Ovary (tissue), 7 donors: ENCODE measurements at regions not wholly inside any gene's neighbourhood (a gene's known extent, or its start where the extent isn't known, plus 50 kb on each side); places are given as distances from the start of the nearest gene placed in this dataset.
"Not testable (repeated sequence)": the region's sequence is repeated elsewhere in the genome, so short reads cannot be mapped to it uniquely, and the experiment has no call there.

Experiments used
- DNase-seq, 5 donors: peaks; one replicate each; pipeline ENCODE4 v3.0.0-alpha.2; 2019 to 2020
- H3K27ac ChIP-seq, 2 donors: fragments of 200-600 bp; one replicate each; pipeline versions ENCODE4 v1.5.1 to v1.8.0; 2019 to 2022
- H3K27me3 ChIP-seq: fragments of 200-600 bp; one replicate; pipeline ENCODE4 v1.8.0; 2022
- H3K36me3 ChIP-seq: fragments of 200-600 bp; sonication (generic); one replicate; pipeline ENCODE4 v1.5.1; 2019
- H3K4me1 ChIP-seq: one replicate; pipeline ENCODE4 v1.8.1; 2013; ENCODE audit warnings: mild to moderate bottlenecking, moderate library complexity; ENCODE audit not compliant: insufficient read depth
- H3K4me3 ChIP-seq: fragments of 200-600 bp; sonication (generic); one replicate; pipeline ENCODE4 v1.5.1; 2017
- H3K9me3 ChIP-seq, 2 donors: fragments of 200-600 bp in 1 of 2; sonication (generic) in 1 of 2; one replicate each; pipeline versions ENCODE4 v1.5.1 to v1.8.1; 2013 to 2019; ENCODE audit warnings: mild to moderate bottlenecking in 1 of 2, moderate library complexity in 1 of 2
- CTCF ChIP-seq, 3 donors: fragments of 450-650 bp in 2 of 3; fragments of 200-600 bp in 1 of 3; IDR thresholded peaks; one replicate each; pipeline versions ENCODE4 v1.5.1 to v1.8.0; 2016 to 2022; ENCODE audit warnings: antibody characterized with exemption in 3 of 3, mild to moderate bottlenecking in 1 of 3
- EP300 ChIP-seq: sonication (generic); formaldehyde crosslinking; IDR thresholded peaks from one replicate; pipeline ENCODE4 v1.6.1; 2017; ENCODE audit warnings: antibody characterized with exemption
- POLR2A ChIP-seq: fragments of 450-650 bp; IDR thresholded peaks from one replicate; pipeline ENCODE4 v1.6.1; 2017; ENCODE audit warnings: antibody characterized with exemption, mild to moderate bottlenecking, moderate library complexity
- WGBS, 3 donors: extraction: QIAGEN DNeasy Blood & Tissue Kit in 1 of 3; methylation state at CpG; one replicate each; pipeline versions ENCODE4 v1.1.5 to v1.1.7; 2013 to 2017; 5-methylcytosine and 5-hydroxymethylcytosine counted together
- intact Hi-C, 4 donors: fragments of 100-400 bp; cut with DNase I; formaldehyde crosslinking; loops; one replicate each; pipeline versions ENCODE4 v1.11.0 to v1.15.1; 2022 to 2023
- donor health status: DM: no; HTN: no; CAD: no; lungs with moderate emphysema.
- donor health status: DM: no; HTN: no; CAD: no.
- donor health status: Bipolar disorder and iron deficiency.
- donor health status: DM: no; HTN: no; CAD: no.
- donor health status: DM: yes; HTN: yes; CAD: no.

DNA sequence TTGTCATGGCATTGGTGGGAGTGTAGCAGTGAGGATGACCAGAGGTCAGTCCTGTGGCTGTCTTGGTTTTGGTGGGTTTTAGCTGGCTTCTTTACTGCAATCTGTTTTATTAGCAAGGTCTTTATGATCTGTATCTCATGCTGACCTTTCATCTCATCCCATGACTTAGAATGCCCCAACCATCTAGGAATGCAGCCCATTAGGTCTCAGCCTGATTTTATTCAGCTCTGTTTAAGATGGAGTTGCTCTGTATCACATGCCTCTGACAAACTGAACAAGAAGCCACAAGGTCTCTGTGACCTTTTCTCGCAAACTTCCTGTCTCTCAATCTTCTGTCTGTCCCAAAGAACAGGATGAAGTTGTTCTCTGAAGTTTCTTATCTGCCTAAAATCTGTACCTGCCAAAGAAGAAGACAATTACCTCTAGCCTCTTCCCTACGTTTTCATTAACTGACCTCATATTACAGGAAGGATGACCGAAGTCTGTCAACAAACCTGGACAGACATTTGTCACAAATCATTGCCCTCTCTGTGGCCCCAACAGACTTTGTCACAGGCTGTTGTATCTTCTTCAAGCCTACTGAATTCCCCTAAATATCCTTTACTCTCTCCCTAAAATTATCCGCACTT is 284.2 kb upstream of the SEMA6A start:
- WGBS, 3 donors: 88 to 93% (median 89%) methylated on average over 4 of the region's 4 CpGs
- H3K4me3 ChIP-seq: no peak overlapping the region
- no peak for TF ChIP-seq EP300
- no peak for TF ChIP-seq POLR2A
- TF ChIP-seq CTCF (IDR thresholded peaks at IDR 0.05): no peak
- H3K27ac ChIP-seq: no peak overlapping the region
- H3K4me1 ChIP-seq: no peaks in the 10 kb centered on the region
- no peaks in the 10 kb centered on the region for H3K27me3 ChIP-seq
- no peak for DNase-seq
- H3K36me3 ChIP-seq: no peaks in the 10 kb centered on the region
- no peaks in the 10 kb centered on the region for H3K9me3 ChIP-seq
- intact Hi-C loops: no loop called here

GRCh38 chr5:116858020-116858419 is 283.4 kb upstream of the SEMA6A start:
- DNase-seq, H3K27ac ChIP-seq, H3K9me3 ChIP-seq, H3K36me3 ChIP-seq, H3K4me3 ChIP-seq, intact Hi-C loops, H3K27me3 ChIP-seq, H3K4me1 ChIP-seq: not testable (repeated sequence)
- 92 to 95% (median 93%) methylated on average over 4 of the region's 4 CpGs for WGBS, 3 donors

DNA sequence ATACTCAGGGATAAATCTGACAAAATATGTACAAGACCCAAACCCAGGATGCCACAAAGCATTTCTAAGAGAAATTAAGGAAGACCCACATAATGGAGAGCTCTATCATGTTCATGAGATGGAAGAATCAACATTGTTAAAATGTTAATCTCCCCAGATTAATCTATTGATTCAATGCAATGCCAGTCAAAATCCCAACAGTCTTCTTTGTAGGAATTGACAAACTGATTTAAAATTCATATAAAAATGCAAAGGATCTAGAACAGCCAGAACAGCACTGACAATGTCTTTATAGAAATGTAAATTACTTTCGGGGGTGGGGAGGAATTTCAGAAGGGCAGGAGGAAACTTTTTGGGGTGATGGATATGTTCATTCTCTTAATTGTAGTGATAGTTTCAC is 281.6 kb upstream of the SEMA6A start:
- H3K27ac ChIP-seq: no peak overlapping the region
- WGBS, 3 donors: 91 to 96% (median 93%) methylated on average over 1 of the region's 1 CpG
- TF ChIP-seq POLR2A: no peak
- TF ChIP-seq CTCF (IDR thresholded peaks at IDR 0.05): no peak
- TF ChIP-seq EP300: no peak
- no peaks in the 10 kb centered on the region for H3K9me3 ChIP-seq
- no peaks in the 10 kb centered on the region for H3K27me3 ChIP-seq
- no peak overlapping the region for H3K4me3 ChIP-seq
- H3K4me1 ChIP-seq: no peaks in the 10 kb centered on the region
- intact Hi-C loops: no loop called here
- H3K36me3 ChIP-seq: no peaks in the 10 kb centered on the region
- DNase-seq: no peak

GRCh38 chr5:116853992-116854391 is 279.4 kb upstream of the SEMA6A start:
- 52 to 70% (median 56%) methylated on average over 3 of the region's 3 CpGs for WGBS, 3 donors
- DNase-seq: no peak
- Histone ChIP-seq H3K27me3 (no peaks in the 10 kb centered on the region), H3K36me3 (no peaks in the 10 kb centered on the region), H3K27ac (no peak overlapping the region), H3K4me3 (no peak overlapping the region), H3K9me3 (no peaks in the 10 kb centered on the region), H3K4me1 (no peaks in the 10 kb centered on the region)
- TF ChIP-seq EP300: no peak
- no peak for TF ChIP-seq POLR2A
- no peak for TF ChIP-seq CTCF (IDR thresholded peaks at IDR 0.05)
- intact Hi-C loops: no loop called here

- whole genome bisulfite sequencing, 3 donors: 50 to 68% (median 55%) methylated on average over 3 of the region's 3 CpGs
- DNase-seq: no peak
- H3K36me3 ChIP-seq: no peaks in the 10 kb centered on the region
- intact Hi-C loops: no loop called here
- TF ChIP-seq EP300 (no peak), POLR2A (no peak), CTCF (IDR thresholded peaks at IDR 0.05) (no peak)
- H3K9me3 ChIP-seq: no peaks in the 10 kb centered on the region
- H3K4me1 ChIP-seq: no peaks in the 10 kb centered on the region
- no peaks in the 10 kb centered on the region for H3K27me3 ChIP-seq
- no peak overlapping the region for H3K27ac ChIP-seq
- no peak overlapping the region for H3K4me3 ChIP-seq
Measured at GRCh38 chr5:116848954-116849581, 274.4 kb upstream of the SEMA6A start.
